H1 (cell line): ENCODE measurements at regions not wholly inside any gene's neighbourhood (a gene's known extent, or its start where the extent isn't known, plus 50 kb on each side); places are given as distances from the start of the nearest gene placed in this dataset.

Experiments
- E2F6 ChIP-seq: IDR thresholded peaks from 2 replicates; pipeline ENCODE4 v1.6.1; 2012; ENCODE audit warnings: inconsistent platforms
- SIN3A ChIP-seq, 2 experiments: IDR thresholded peaks in 1 of 2; conservative IDR thresholded peaks in 1 of 2; 2 replicates each; pipeline ENCODE4 v1.6.1; 2011 to 2012; ENCODE audit warnings: low read length in 2 of 2, improper control_type of control experiment in 1 of 2, low read depth in 1 of 2, mild to moderate bottlenecking in 1 of 2
- SP2 ChIP-seq: IDR thresholded peaks from 2 replicates; pipeline ENCODE4 v1.6.1; 2012; ENCODE audit warnings: mild to moderate bottlenecking, low read length, inconsistent platforms
- USF2 ChIP-seq: IDR thresholded peaks from 2 replicates; pipeline ENCODE4 v1.6.1; 2011; ENCODE audit warnings: low read length, improper control_type of control experiment

- TF ChIP-seq E2F6 (no peak), USF2 (no peak), SIN3A (conservative IDR thresholded peaks at IDR 0.05 in 1 of 2, IDR thresholded peaks at IDR 0.05 in 1 of 2; ENCODE audit: low read depth in 1 of 2, low read length in 2 of 2) (no peak), SP2 (no peak)
Measured at GRCh38 chr1:221510793-221511503, 230.9 kb downstream of the DUSP10 start (continued).
